Right ventricle myocardium superior (tissue), 1 donor: ENCODE measurements at regions not wholly inside any gene's neighbourhood (a gene's known extent, or its start where the extent isn't known, plus 50 kb on each side); places are given as distances from the start of the nearest gene placed in this dataset.
A peak's percentile ranks its signal among the peaks of the same experiment; 100 is the strongest.

Experiments
- ATAC-seq: fragments of 200-7000 bp; cut with Tn5 transposase; one replicate; pipeline ENCODE4 v1.9.1; 2020; ENCODE audit warnings: mild to moderate bottlenecking; ENCODE audit not compliant: poor library complexity
- DNase-seq: peaks from one replicate; pipeline ENCODE4 v3.0.0-alpha.2; 2020
- intact Hi-C: fragments of 100-400 bp; cut with DNase I; formaldehyde crosslinking; loops from one replicate; pipeline ENCODE4 v1.11.2; 2022
- donor health status: DM: no; HTN: yes; CAD: no; lungs with severe emphysema.

GRCh38 chr14:104329793-104330192 lies 191.4 kb downstream of the KIF26A start:
- intact Hi-C loops = no loop called here
- no peak for ATAC-seq
- no peak for DNase-seq

DNA sequence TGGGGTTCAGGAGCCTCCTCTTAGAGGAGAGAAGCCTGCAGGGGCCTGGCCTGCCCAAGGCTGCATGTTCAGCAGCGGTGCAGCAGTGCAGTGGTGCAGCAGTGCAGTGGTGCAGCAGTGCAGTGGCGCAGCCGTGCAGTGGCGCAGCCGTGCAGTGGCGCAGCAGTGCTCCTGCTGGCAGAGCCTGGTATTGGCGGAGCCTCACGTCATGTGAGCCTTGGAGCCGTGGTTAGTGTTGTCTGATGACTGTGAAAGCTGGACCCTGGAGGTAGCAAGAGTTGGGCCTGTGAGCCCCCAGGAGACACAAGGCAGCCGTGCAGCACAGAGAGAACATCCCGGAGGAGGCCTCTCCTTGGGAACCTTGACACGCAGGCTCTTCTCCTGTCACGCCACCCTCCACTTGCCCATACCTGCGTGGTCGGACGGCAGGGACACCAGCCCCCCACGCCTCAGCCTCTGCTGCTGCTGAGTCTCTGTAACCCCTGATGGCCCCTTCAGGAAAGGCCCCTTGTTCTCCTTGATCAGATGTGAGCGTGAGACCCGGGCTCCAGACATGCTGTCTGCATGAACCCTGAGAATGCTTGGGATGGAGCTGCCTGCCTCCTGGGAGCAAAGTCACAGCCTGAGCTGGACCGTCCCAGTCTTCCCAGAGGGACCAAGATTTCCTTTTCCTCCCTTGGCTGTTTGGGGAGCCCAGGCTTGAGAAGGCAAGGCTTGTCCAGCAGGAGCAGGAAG lies 193.7 kb downstream of the KIF26A start:
- DNase-seq = peak; percentile 11
- intact Hi-C loops = no loop called here
- ATAC-seq = no peak

DNA sequence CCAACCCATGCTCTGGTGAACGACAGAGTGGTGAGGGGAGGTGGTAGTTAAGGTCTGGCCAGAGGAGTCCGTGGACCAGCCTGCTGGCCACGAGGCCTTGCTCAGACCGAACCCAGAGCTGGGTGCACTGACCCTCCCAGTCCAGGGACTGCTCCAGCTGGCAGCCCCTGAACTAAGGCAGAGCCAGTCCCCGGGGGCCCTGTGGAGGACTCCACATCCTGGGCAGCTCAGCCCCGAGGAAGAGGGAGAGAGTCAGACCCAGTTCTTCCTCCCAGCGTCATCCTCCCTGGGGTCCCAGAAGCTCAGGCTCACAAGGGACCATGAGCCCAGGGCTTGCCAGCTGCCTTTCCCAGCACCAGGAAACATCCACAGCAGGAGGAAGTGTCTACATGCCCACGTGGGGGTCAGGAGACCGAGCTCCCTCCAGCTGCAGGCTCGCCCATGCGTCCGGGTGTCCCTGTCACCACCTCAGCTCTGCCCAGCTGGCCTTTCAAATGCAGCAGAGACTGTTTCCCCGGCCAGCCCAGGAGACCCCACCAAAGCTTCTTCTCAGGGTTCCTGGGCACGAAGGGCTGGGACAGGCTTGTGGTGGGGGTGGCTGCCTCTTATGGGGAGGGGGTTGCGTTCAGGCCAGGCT lies 194.4 kb downstream of the KIF26A start:
- intact Hi-C loops = no loop called here
- ATAC-seq (no peak), DNase-seq (peak; percentile 41)

DNA sequence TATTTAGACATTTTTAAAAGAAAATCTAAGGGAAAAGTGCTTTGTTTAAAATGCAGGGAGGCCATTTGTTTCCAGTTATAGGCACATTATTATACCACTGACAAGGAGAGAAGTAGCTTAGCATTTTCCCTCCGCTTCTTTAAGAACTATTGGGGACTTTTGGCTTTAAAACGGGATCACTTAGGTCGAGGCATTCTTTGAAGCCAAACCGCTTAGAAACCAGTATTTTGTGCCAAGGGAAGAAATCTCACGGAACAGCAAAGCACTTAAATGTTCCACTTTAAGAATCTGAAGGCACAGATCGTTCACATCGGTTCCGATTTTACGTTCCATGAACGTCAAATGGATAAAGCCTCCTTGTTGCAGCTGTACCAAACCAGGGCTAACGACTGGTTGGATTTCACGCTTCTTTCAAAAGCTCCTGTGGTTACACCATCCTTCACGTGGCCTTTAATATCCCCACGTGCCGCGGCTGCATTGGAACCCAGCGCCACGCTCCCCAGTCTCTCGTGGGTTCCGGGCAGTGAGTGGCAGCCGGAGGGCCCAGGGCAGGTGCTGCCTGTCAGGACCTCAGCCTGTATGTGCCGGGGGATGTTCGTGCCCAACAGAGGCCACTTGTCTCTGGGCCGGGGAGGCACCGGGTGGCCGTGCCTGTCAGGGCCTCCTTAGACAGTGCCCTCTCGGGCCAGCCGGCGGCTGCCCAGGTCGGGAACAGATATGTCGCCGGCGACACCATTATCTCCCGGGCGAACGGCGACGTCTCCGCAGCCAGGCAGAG lies 195.4 kb downstream of the KIF26A start:
- no peak for ATAC-seq
- peak; percentile 27 for DNase-seq
- intact Hi-C loops = no loop called here

DNA sequence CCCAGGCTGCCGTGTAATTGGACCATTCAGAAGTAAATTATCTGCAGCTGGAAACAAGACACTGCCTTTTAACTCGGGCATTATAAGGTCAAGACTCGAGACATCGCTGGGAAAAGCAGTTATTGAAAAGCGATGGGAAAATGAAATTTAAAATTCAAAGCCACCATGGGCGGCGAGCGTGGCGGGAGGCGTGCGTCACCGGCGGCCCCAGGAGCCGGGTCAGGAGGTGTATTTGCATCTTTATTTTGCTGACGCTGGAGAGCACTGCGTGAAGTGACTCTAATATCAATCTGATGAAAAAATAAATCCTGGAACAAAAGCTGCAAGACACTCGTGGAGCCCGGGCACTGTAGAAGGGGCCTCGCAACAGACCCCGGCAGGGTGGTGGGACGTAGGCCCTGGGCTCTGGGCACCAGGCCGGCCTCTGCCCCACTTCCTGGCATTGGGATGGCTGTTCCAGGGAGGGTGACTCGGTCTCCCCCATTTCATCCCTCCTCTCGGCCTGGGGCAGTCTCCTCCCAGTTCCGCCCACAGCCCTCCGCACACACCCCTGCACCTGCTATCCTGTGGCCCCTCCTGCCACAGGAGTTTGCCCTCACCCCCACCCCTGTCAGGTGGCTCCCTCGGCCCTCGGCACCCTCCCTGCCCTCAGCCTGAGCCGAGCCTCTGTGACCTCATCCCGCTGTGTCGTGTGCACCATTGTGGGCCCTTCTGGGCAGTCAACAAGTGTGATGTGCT lies 196.2 kb downstream of the KIF26A start:
- no peak for ATAC-seq
- intact Hi-C loops = no loop called here
- peak; percentile 20 for DNase-seq

DNA sequence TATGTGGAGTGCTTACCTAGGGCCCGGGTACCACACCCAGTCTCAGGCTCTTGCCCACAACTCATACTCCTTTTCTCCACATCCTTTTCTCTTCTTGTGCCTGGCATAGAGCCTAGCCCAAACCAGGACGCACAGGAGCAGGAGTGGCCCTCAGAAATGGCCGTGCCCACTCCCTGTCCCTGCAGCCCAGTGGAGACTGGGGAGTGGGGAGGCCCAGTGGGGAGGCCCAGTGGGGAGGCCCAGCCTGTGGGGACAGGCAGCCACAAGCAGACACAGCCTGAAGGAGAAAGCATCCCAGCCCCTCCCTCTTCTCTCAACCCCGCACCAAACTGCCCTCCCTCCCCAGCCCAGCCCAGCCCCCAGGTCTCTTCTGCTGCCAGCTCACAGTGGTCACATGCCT lies 196.8 kb downstream of the KIF26A start:
- DNase-seq (no peak), ATAC-seq (no peak)
- intact Hi-C loops = no loop called here

GRCh38 chr14:104335611-104336010 lies 197.2 kb downstream of the KIF26A start:
- intact Hi-C loops = no loop called here
- DNase-seq (peak; percentile 14), ATAC-seq (no peak)

DNA sequence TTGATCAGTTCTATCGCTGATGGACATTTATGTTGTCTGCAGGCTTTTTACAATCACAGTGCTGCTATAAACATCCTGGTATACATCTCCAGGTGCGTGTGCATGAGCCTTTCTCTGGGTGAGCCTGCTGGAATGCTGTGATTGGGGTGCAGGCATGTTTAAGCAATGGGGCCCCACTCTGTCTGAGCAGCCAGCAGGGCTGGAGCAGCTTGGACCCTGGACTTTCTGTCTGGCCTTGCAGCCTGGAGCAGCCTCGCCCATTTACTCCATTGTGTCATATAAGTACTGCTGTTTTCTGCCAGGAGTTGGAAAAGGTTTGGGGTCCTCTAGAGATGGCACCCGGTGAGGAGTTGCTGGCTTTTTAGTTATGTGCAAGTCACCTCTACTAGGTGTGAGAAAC lies 199.0 kb downstream of the KIF26A start:
- intact Hi-C loops = no loop called here
- no peak for DNase-seq
- no peak for ATAC-seq

GRCh38 chr14:104339361-104339760 lies 201.0 kb downstream of the KIF26A start:
- DNase-seq = no peak
- intact Hi-C loops = no loop called here
- ATAC-seq = no peak

DNA sequence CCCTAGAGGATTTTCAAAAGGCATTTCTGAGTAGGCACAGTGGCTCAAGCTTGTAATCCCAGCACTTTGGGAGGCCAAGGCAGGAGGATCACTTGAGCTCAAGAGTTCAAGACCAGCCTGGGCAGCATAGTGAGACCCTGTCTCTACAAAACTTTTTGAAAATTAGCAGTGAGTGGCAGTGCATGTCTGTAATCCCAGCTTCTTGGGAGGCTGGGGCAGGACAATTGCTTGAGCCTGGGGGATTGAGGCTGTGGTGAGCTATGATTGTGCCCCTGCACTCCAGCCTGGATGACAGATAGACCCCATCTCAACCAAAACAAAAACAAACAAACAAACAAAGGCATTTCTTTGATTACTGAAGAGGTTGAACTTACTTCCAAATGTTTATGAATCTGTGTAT lies 201.4 kb downstream of the KIF26A start:
- DNase-seq = no peak
- no peak for ATAC-seq
- intact Hi-C loops = no loop called here

- intact Hi-C loops = no loop called here
- ATAC-seq = peak; percentile 78
- peak; percentile 50 for DNase-seq
Measured at GRCh38 chr14:104341532-104342434, 203.4 kb downstream of the KIF26A start.

DNA sequence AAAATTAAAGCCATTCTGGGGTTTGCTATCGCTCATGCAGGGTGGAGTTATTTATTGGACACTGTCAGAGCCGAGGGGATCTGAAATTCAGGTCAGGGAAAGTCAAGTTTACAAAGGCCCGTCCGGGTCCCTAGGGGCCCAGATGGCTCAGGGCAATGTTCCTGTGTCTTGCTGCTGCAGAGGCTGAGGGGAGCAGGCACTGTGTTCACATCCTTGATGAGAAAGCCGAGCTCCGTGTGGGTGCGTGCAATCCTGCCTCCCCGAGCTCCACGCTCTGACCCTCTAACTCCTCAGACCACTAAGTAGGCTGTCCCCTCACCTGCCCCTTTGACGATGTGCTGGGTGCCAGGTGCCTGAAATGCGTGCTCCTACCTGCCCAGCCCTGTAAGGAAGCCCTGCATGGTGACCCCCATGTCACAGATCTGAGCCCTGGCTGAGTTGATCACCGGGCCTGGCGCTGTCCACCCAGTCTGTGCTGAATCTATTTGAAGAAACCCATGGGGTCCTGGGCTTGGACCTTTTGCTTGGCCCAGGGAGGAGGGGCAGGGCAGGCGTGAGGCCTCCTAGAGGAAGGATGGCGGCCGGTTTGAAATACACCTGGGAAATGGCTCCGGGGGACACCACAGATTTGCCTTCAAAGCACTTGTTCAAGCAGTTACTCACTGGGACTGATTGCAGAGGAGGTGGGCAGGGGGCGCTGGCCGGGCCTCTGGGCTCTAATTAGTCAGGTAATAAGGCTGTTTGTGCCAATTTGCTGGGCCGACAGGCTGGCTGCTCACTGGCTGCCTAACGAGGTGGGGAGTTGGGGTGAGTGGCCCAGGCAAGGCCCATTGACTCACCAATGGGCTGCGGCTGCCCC lies 204.3 kb downstream of the KIF26A start:
- intact Hi-C loops = no loop called here
- ATAC-seq (no peak), DNase-seq (peak; percentile 24)

- intact Hi-C loops = no loop called here
Measured at GRCh38 chr14:104343294-104343625, 204.9 kb downstream of the KIF26A start.

DNA sequence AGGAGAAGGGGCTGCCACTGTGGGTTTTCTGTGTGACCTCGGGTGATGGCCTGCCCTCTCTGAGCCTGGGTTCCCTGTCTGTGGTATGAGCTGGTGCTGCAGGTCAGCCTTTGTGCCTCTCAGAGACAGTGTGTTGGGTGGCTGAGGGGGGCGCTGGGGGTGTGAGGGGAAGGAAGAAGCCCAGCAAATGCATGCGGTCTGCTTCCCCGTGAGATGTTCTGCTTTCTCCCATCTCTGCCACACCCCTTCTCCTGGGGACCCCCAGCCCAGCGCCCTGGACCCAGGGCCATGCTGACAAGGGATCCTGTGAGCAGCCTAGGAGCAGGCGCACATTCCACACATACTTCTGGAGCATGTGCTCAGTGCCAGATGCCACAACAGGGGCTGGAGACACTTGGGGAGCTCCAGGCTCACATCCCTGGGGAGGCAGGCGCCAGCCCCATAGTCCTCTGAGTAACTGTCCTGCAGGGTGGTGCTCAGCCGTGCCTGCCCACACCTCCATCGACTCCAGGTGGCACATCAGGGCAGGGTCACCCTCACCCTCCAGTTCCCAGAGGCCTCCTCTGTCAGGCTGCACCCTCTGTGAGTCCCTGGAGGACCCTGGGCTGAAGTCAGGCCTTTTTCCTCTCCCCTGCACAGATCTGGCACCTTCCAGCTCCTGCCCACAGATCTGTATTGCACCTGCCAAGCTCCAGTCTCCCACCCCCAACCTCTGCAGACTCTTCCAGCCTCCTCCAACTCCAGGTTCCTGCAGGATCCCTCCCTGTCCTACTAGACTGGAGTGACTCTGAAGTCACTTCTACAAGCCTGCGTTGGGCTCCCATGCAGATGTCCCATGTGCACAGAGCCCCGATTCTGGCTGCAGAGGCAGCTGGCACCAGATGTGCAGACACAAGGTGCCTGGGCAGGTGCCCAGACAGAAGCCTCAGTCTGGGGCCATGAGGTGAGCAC lies 205.6 kb downstream of the KIF26A start:
- intact Hi-C loops = no loop called here
- DNase-seq (peak; percentile 22), ATAC-seq (no peak)

More at GRCh38 chr14:104343294-104343625, 204.9 kb downstream of the KIF26A start:
- DNase-seq (peak; percentile 27), ATAC-seq (no peak)

GRCh38 chr14:104344818-104345620 lies 206.6 kb downstream of the KIF26A start:
- ATAC-seq (no peak), DNase-seq (no peak)
- intact Hi-C loops = no loop called here
